NCI-H1092 (cell line): ENCODE measurements at regions not wholly inside any gene's neighbourhood (a gene's known extent, or its start where the extent isn't known, plus 50 kb on each side); places are given as distances from the start of the nearest gene placed in this dataset.
A peak's percentile ranks its signal among the peaks of the same experiment; 100 is the strongest.

Experiments used
- DNase-seq: peaks from one replicate; lab custom pipeline; 2025; lab: John Stamatoyannopoulos, UW

DNA sequence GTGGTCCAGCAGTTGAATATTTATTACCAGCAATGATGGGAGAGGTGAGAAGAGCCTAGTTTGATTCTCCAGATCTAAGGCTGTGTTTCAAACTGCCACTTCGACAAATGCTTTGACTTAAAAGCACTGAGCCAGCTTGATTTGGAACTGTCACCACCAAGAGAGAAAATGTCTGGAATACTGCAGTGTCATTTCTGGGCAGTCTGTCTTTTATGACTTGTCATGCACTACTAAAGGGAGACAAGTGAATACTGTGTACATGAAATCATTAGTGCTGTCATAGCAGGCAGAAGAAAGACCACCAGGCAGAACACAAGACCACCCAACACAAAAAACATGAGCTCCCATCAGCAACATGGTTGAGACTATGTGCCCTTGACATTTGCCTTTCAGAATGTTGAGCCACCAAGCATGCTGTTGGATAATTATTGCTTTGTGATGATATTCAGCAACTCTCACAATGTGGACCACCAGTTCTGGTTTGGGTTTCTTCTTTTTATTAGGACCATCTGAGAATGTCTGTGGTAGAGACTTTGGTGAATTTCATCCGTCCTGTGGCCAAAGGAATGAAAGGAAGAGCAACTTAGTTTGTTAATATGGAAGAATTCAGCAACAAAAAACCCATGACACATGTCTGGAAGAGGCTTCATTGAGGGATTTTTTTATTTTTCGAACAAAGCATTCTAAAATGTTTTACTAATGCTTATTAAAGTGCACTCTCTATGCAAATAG is 125.8 kb downstream of the NTMT2 start:
- DNase-seq, result no peak

DNA sequence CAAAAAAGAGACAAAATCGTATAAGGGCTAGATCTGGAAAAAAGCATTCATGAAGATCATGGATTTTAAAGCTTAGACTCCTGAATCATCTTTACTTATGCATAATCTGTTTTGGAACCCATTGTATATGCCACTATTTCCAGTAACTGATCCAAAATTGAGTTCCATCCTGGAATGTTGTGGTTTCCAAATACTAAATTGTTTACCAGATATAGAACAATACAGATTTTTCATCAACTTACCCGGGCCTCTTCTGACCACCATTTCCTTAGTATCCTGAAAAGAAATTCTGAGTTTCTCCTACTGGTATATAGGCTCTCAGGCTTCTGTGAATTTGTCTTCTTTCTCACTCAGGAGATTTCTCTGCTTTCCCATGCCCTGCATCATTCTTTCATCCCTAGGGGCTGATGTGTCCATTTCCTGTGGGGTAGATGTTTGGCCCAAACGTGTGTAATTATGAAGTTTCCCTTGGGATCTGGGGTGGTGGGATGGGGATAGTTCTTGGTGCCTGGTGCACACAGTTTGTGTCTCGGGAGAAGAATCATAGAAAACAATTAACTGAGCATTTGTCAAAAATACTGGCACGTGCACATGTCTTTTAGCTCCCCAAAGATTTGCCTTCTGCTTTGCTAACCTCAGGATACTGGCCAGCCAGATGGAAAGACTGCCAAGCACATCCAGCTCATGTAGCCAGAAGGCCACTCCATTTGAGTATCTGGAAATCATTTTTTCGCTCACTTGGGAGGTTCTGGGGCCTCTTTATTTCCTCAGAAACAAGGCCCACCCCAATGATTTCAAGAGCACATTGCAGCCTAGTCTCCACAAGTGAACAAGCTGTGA is 127.8 kb downstream of the NTMT2 start:
- no peak for DNase-seq

DNA sequence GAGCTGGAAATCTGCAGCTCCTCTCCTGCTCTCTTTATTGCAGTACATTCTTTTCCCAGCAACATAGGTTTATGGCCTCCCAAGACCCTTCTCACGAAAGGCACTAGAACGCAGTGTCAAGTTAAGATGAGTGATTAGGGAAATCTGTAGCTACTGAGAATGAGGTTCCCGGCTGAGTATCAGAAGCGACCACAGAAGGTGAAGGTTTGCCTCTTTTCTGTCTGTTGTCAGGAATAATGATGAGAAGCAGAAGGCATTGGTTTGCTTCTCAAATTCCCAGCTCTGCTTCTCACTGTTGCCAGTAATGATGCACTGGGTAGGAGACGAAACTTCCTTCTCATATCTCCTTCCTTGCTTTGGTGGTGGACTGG is 128.4 kb downstream of the NTMT2 start:
- no peak for DNase-seq

- DNase-seq, result no peak
These were observed 132.2 kb downstream of the NTMT2 start for GRCh38 chr1:170277985-170278384.

GRCh38 chr1:170284016-170284415 is 138.3 kb downstream of the NTMT2 start:
- DNase-seq, result no peak

- DNase-seq, result peak; percentile 41
These were observed 138.8 kb downstream of the NTMT2 start for GRCh38 chr1:170284512-170284911.

GRCh38 chr1:170284951-170285350 is 139.2 kb downstream of the NTMT2 start:
- DNase-seq, result peak; percentile 74

DNA sequence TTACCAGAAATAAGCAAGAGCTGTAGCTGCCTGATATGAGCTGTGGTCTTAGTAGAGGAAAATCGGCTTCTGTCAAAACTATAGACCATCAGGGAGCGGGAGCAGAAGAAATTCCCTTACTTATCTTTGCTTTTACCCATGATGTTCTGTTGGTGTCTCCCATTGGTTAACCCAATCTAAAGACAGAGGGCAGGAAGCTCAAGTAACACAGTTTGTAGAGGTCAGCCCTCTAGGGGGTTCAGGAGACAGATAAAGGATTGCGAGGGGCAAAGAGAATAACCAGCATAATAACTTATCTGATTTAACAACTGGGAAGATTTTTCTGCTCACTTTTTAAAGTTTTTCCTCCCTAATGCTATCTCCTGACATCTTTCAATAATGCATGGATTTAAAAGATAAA is 142.4 kb downstream of the NTMT2 start:
- DNase-seq, result no peak

- DNase-seq, result no peak
These were observed 144.5 kb downstream of the NTMT2 start for GRCh38 chr1:170290276-170290675.

DNA sequence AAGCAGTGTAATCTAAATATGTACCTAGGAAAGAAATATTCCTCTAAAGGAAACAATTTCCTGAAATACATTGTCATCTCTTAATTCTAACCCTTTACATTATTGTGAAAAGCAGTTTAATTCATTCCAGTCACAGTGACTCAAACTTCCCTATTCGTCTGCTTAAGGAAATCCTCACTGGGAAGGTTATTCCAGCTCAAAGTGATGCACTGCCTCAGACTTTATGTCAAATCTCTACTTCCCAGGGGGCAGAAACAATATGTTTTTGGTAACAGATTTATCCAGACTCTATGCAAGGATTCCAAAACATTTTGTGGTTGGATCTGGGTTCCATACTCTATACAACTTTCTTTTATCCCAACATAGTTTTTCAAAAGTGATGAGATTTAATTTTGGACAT is 145.2 kb downstream of the NTMT2 start:
- no peak for DNase-seq

DNA sequence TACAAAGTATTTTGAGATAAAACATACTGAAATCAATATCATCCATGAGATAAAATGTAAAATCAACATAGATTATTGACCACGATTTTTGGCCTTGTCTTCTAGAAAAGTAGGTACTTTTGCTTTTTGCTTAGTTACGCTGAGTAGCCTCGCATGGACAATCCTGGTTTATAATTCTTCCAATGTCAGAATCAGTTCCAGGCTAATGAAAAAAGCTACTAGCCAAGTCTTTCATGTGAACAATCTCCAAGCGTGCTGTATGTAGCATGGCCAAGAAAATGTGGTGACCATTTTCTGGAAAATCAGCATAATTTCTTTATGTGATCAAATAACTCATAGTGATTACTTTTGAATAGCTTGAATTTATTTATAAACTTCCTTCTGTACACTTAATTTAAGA is 145.8 kb downstream of the NTMT2 start:
- DNase-seq, result no peak

DNA sequence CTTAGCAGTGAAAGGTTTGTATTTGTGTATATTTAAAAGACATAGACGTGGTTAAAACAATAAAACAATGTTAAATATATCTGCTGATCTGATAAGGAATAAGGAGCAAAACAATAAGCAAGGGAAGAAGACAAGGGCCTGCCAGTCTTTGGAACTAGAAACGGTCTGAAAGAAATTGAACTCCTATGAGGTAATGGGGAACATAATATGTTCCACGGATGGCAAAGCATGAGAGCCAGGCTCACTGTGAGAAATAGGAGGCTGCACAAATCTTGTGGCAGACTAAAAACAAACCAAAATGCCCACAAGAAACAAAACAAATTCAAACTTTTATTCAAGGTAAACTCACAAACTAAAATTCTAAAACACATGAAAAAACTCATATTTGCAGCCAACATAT is 150.5 kb downstream of the NTMT2 start:
- DNase-seq, result no peak

DNA sequence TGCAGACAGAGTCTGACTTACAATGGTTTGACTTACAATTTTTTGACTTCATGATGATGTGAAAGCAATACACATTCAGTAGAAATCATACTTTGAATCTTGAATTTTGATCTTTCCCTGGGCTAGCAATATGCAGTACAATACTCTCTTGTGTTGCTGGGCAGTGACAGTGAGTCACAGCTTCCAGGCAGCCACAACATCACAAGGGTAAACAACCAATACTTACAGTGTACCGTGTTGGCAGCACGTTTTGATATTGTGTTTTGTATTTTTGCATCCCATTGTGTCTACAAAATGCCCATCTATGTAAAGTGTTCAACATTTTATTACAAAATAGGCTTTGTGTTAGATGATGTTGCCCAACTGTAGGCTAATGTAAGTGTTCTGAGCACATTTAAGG is 150.9 kb downstream of the NTMT2 start:
- DNase-seq, result no peak

GRCh38 chr1:170301596-170301995 is 155.8 kb downstream of the NTMT2 start:
- DNase-seq, result no peak

DNA sequence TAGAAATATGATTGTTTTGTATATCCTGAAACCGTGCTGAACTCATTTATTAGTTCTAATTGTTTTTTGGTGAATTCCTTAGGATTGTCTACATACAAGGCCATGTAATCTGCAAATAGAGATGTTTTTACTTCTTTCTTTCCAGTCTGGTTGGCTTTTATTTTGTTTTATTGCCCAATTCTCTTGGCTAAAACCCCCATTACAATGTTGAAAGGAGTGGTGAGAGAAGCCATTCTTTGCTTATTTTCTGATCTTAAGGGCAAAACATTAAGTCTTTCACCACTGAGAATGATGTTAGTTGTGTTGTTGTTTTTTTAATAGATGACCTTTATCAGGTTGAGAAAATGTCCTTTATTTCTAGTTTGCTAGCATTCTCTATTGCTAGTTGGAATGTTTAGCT is 157.3 kb downstream of the NTMT2 start:
- DNase-seq, result no peak

- DNase-seq, result no peak
These were observed 160.2 kb downstream of the NTMT2 start for GRCh38 chr1:170305777-170306512.

DNA sequence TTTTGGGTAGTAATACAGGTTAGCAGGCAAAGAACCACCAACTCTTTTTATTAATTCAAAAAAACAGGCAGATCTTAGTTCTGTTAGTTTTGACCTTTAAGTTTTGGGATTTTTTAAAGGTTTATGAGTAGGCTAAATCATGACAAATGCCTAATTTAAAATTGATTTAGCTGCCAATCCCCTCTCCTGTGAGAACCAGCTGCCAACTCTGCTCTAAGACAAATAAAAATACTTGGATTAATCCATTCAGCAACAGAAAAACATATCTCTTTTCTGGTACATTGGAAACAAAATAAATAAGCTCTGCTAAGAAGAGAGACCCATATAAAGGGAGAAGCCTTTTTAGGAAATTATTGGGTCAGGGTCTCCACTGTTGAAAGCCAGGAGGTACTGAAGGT is 160.8 kb downstream of the NTMT2 start:
- no peak for DNase-seq

GRCh38 chr1:170306948-170307347 is 161.2 kb downstream of the NTMT2 start:
- DNase-seq, result no peak

DNA sequence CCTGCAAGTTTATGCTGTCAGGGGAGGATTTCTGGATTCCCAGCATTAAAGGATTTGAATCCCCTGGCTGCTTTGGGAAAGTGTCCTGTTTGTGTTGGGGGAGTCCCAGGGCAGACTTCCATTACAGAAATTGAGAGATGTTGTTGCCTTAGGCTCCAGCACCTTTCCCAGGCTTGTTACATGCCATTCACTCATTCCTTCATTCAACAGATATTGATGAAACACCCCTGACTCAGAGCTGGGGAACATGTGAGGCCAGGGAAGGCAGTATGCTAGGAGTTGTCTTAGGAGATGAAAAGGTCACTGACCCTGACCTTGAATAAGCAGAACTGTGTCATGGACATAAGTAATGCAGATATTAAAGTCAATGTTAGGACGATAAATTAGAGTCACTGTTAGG is 161.7 kb downstream of the NTMT2 start:
- no peak for DNase-seq

DNA sequence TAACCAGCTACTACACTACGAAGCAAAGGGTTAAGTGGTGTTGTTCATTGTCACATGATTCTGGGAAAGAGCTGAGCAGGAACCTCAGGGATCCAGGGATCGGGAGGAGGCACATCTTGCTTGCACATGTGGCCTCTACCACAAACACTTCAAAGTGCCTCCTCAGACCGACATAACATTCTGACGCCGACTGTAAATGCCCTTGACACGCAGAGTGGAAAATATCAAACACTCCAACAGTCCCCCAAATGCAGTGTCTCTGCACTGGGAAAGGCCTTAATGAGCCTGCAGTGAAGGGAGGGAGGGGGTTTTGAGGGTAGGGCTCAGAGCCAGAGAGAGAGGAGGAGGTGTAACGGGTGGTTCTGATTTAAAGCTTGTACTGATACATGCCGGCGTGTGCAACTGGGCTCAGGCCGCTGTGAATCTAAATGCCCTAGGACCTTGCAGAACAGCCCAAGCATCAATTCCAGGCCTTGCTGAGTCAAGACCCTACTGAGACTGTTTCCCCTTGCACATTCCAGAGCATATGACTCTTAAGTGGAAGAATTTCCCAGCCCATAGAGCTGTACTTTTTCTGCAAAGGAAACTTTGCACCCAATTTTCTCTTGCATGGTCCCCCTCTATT is 163.7 kb downstream of the NTMT2 start:
- DNase-seq, result no peak

GRCh38 chr1:170310014-170310405 is 164.3 kb downstream of the NTMT2 start:
- no peak for DNase-seq

DNA sequence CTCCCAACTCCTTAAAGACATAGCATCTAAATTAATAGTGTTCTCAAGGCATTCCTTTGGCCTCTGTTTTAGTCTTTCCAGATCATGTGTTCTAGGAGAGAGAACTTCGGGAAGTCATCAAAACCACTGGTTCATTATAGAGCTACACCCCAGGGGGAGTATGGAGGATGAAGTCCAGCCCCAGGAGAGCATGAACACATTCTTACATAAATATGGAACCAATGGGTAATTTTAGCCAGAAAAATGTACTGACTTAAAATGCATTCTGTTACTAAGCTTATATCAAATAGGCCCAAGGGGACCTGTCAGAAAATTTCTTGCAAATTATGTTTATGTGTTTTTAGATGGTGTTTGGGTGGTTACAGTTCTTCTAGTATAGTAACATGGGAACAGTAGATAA is 165.2 kb downstream of the NTMT2 start:
- DNase-seq, result no peak

DNA sequence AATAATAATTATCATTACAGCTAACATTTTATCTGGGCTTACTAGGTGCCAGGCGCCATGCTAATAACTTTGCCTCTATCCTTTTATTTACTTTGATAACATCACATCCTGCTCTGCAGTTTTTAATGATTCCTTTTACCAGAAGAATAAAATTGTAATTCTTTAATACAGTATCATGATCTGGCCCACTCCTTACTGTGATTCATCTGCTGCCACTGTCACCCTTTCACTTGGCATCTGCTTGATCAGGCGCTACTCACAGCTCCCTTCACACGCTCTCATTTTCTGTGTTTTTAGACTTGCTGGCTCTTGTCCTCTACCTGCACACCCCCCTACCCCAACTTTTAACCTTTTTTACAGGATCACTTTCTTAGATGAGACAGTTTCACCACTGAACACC is 167.5 kb downstream of the NTMT2 start:
- DNase-seq, result no peak
